GM12891 (cell line): ENCODE measurements at regions not wholly inside any gene's neighbourhood (a gene's known extent, or its start where the extent isn't known, plus 50 kb on each side); places are given as distances from the start of the nearest gene placed in this dataset.

ENCODE experiments used
- DNase-seq: peaks from one replicate; pipeline ENCODE4 v3.0.0; 2011; ENCODE audit warnings: low spot score; ENCODE audit not compliant: insufficient read length
- FAIRE-seq: peaks from 2 replicates; lab custom pipeline; 2011; peaks lifted over from hg19 to GRCh38; lab: Jason Lieb, UNC
- PAX5 ChIP-seq: IDR thresholded peaks from 2 replicates; pipeline ENCODE4 v1.6.1; 2011; ENCODE audit warnings: low read length, moderate library complexity, mild to moderate bottlenecking; ENCODE audit not compliant: insufficient read depth, severe bottlenecking
- POLR2A ChIP-seq: IDR thresholded peaks from 2 replicates; pipeline ENCODE4 v1.6.1; 2011; ENCODE audit warnings: low read depth, low read length, control low read depth
- POLR2AphosphoS5 ChIP-seq: IDR thresholded peaks from 2 replicates; pipeline ENCODE4 v1.6.1; 2011; ENCODE audit warnings: low read depth, low read length, control low read depth
- POU2F2 ChIP-seq: IDR thresholded peaks from 2 replicates; pipeline ENCODE4 v1.6.1; 2011; ENCODE audit warnings: low read depth, mild to moderate bottlenecking, control low read depth, low read length, moderate library complexity
- SPI1 ChIP-seq: IDR thresholded peaks from 2 replicates; pipeline ENCODE4 v1.6.1; 2011; ENCODE audit warnings: low read depth, low read length, control low read depth
- TAF1 ChIP-seq: IDR thresholded peaks from 2 replicates; pipeline ENCODE4 v1.6.1; 2011; ENCODE audit warnings: low read depth, low read length, control low read depth

DNA sequence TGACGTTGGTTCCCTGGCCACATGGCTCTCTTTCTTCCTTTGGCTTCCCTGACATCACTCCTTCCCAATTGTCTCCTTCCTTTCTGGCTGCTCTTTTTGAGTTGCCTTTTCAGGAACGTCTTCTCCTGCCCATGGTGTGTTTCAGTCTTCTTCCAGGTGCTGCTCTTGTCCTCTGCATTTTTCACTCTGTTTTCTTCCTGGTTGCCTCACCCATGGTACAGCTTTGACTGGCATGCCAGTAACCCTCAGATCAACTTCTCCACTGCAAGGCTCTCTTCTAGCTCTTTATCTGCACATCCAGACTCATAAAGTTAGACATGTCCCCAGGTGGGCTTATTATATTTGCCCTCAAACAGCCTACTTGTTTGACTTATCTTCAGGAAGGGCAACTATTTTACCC, 91.0 kb upstream of the ANKH start:
- FAIRE-seq (no peak), DNase-seq (no peak)
- TF ChIP-seq POLR2A (no peak), POLR2AphosphoS5 (no peak), PAX5 (no peak), POU2F2 (no peak), SPI1 (no peak), TAF1 (no peak)

DNA sequence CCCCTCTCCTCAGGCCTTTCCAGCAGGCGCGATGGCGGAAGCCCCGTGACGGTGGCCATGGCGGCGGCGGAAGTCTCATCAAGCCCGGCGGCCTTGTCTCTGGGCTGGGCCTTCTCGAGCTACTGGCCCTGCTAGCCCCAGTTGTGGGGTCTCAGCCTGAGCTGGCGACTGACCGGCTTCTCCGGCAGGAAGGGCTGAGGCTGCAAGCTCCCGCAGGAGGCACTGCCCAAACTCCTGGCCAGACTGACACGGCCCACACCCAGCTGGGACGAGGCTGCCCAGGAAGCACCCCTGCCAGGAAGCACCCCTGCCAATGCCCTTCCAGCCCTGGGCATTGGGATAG, 88.5 kb upstream of the ANKH start:
- TF ChIP-seq TAF1 = no peak
- TF ChIP-seq POLR2AphosphoS5 = no peak
- TF ChIP-seq POLR2A = no peak
- TF ChIP-seq PAX5 = no peak
- no peak for TF ChIP-seq POU2F2
- no peak for TF ChIP-seq SPI1
- no peak for FAIRE-seq

DNA sequence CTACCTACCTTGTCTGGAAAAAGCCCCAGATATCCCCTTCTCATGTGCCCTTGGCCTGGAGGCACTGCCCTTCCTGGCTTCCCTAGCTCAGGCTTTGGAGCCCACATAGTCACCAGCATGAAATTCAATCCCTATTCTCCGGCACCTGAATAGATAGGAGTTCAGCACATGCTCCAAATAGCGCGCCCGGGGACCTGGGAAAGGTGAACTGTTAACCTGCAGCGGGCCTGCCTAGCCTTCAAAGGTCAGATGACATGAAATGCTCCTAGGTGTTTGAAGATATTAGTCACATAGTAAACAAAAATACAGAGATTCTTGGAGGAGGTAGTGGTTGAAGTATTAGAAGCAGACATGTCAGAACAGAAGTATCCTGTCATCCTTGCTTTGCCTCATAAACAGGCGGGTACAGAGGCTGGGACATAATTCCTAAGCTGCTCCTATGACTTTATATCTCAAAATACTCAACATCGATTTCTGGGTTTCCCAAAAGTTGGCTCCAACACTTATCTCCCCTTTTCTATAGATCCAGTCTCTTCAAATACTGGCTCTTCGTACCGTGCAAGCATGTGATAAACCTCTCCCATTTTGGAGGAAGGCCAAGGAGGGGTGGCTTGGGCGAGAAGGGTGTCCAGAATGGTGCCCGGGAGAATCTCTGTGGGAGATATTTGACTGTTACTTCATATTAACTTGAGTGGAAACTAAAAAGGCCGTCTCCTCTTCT, 88.0 kb upstream of the ANKH start:
- FAIRE-seq (no peak), DNase-seq (no peak)
- TF ChIP-seq PAX5 (no peak), POU2F2 (no peak), POLR2A (no peak), POLR2AphosphoS5 (no peak), SPI1 (no peak), TAF1 (no peak)

More for the DNA sequence above, 88.5 kb upstream of the ANKH start:
- no peak for DNase-seq

DNA sequence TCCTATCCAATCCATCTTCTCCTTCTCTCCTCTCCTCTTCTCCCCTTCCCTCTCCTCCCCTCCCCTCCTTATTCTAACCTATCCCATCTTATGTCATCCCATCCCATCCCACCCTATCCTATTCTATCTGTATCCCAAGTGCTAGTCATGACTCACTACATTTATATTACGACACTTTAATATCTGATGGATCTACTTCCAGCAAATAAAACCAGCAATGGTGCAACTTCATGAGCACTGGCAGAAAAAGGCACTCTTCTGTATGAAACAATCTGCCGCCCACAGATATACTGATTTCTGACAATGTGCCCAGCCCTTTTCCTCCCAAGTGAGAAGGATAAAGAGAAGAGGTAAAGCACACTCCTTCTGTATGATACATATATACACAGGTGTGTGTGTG, 86.6 kb upstream of the ANKH start:
- DNase-seq (no peak), FAIRE-seq (no peak)
- TF ChIP-seq POLR2A (no peak), POLR2AphosphoS5 (no peak), SPI1 (no peak), TAF1 (no peak)

DNA sequence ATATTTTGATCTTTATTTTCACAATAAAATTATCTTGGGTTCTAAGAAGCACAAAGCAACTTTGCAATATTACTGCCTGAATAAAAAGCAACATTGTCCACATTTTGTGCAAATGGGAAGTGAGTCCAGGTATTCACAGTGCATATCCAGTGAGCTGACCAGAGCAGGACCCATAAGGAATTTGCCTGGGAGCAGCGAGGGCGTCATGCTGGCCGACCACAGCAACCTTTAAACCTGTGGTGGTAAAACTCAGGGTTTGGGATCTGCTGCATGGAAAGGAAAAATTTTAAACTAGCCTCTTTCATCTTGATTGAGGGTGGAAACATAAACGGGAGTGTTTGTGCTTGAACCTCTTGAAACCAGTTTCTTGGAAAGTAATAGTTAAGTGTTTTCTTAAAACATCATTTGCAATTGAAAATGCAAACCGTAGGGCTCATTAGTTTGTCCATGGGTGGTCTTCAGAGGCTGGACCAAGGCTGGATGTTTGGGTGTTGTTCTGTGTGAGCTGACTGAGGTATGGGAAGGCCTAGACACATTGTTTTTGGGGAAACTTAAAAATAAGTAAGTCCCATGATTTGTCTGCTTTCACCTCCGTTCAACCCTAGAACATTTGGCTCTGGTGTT, 85.0 kb upstream of the ANKH start:
- TF ChIP-seq POLR2A (no peak), PAX5 (no peak), TAF1 (no peak), POU2F2 (no peak), SPI1 (no peak), POLR2AphosphoS5 (no peak)
- no peak for FAIRE-seq
- no peak for DNase-seq

DNA sequence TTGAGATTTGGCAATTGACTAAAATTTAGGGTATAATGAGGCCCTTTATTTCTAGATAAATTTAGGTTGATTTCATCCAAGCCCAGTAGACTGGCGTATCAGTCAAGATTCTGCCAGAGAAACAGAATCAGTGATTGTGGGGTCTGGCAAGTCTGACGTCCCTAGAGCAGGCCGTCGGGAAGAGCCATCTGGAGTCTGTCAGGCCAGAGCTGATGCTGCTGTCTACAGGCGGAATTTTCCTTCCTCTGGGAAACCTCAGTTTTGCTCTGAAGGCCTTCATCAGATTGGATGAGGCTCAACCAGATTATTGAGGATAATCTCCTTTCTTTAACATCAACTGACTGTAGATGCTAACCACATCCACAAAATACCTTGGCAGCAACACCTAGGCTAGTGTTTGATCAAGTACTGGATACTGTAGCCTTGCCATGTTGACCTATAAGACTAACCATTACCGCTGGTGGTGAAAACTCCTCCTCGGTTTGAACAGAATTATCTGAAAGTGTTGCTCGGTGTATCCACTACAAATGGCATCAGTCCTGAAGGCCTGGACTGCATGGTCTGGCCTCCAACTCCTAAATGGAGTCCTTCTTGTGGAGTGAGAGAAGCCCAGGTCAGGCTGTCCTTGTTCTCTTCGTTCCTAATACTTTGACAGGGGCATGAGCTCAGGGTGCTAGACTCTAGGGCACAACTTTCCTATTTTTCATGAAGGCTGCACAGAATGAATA, 83.2 kb upstream of the ANKH start:
- no peak for TF ChIP-seq PAX5
- TF ChIP-seq SPI1 = no peak
- TF ChIP-seq TAF1 = no peak
- TF ChIP-seq POU2F2 = no peak
- no peak for DNase-seq
- no peak for FAIRE-seq

DNA sequence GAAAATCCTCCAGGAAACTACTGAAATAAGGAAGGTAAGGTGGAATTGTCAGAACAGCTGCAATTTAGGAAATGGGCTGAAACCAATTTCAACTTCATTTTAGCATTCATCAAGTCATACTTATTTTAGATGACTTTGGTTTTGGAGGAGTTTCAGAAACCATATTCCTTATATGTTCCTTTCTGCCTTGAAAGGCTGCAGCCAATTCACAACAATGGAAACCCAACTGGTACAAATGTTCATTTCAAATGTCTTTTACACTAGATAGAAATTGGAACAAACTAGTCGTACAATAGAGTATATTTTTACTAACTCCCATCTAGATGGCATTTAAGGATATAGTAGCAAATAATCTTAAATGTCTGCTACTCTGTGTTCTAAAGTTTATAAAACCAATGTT, 82.6 kb upstream of the ANKH start:
- no peak for TF ChIP-seq TAF1
- no peak for TF ChIP-seq PAX5
- TF ChIP-seq POU2F2 = no peak
- TF ChIP-seq SPI1 = no peak
- FAIRE-seq (no peak), DNase-seq (no peak)

DNA sequence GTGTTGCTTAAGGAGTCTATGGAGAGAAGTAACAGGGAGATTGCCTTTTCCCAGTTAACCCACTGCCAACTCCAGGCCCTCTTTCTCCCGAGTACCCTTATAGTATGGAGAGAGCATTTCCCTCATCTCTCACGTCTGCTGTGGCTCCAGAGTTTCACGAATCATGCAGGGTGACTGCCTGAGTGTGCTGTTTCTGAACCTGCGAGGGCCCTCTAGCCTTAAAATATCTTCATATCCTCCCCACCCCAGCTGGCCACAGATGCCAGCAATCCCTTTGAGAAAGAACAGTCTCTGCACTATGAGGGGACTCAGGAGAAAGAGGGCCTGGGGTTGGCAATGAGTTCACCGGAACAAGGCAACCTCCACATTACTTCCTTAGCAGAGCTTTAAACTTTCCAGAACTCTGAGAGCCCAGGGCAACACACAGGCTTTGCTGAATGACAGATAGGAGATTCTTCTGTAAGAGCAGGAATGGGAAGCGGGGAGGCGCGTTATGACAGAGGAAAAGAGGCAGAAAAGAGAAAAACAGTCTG, 81.6 kb upstream of the ANKH start:
- no peak for TF ChIP-seq POLR2A
- TF ChIP-seq POU2F2 = no peak
- TF ChIP-seq TAF1 = no peak
- no peak for TF ChIP-seq PAX5
- TF ChIP-seq SPI1 = no peak
- no peak for TF ChIP-seq POLR2AphosphoS5
- no peak for DNase-seq
- FAIRE-seq = no peak

DNA sequence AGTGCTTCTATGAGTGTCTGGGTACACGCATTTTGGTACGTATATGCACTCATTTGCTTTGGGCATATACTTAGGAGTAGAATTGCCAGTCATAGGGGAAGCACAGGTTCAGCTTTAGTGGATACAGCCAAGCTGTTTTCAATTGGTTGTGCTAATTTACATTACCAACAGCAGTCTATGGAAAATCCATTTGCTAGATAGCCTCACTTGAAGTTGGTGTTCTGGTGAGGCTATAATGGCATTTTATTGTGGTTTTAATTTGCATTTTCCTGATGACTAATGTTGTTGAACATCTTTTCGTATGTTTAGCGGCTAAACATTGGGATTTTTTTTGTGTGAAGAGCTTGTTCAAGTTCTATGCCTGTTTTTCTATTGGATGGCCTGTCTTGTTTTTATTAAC, 76.8 kb upstream of the ANKH start:
- TF ChIP-seq POU2F2 (no peak), POLR2A (no peak), TAF1 (no peak), PAX5 (no peak), SPI1 (no peak), POLR2AphosphoS5 (no peak)
- FAIRE-seq (no peak), DNase-seq (no peak)
